Hematopoietic multipotent progenitor cell treated with erythropoietin and hydrocortisone succinate and interleukin-3 and kit ligand, for 15 days (in vitro differentiated cells): ENCODE measurements at regions not wholly inside any gene's neighbourhood (a gene's known extent, or its start where the extent isn't known, plus 50 kb on each side); places are given as distances from the start of the nearest gene placed in this dataset.
"Not testable (repeated sequence)": the region's sequence is repeated elsewhere in the genome, so short reads cannot be mapped to it uniquely, and the experiment has no call there.

ENCODE experiments used
- DNase-seq: peaks from one replicate; pipeline ENCODE4 v3.0.0-alpha.2; 2015; ENCODE audit warnings: low spot score

- no peak for DNase-seq
Measured at GRCh38 chr19:28318469-28319179, 894.3 kb downstream of the UQCRFS1 start.

GRCh38 chr19:28316464-28316863 lies 896.5 kb downstream of the UQCRFS1 start:
- no peak for DNase-seq

- DNase-seq = no peak
Measured at GRCh38 chr19:28314756-28315155, 898.2 kb downstream of the UQCRFS1 start.

DNA sequence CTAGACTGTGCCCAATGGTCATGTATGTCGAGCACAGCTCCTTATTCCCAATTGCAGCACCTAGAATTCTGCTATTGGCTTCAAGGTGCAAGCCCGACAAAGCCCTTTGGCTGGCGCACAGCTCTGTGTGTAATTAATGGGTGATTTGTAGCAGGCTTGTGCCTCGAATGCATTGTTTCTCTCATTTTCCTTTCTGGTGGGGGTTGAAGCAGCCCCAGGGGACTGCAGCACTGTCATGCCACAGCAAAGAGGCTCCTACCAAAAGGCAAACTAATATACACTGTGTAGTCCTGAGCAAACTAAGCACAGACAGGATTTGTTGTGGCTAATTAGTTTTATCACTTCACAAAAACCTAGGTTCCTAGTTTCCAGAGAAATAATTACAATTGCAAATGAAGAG lies 898.7 kb downstream of the UQCRFS1 start:
- DNase-seq = no peak

DNA sequence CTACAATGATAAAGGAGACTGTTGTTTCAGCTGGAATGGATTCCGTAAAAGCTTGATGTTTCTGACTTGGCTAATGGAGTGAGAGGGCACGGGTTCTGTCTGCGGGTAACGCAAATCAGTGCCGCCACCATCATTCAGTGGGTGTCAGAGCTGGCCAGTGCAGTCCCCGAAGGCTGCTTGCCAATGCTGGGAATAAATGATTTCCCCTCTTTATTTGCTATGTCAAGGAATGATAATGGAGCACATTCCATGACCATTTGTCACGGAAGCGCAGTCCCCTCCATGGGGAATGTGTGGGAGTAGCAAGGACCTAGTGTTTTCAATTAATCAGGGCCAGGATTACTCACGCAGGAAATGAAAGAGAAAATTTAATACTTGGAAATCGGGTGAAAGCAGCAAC lies 899.3 kb downstream of the UQCRFS1 start:
- DNase-seq = no peak

- no peak for DNase-seq
Measured at GRCh38 chr19:28312269-28312668, 900.7 kb downstream of the UQCRFS1 start.

GRCh38 chr19:28310829-28311228 lies 902.1 kb downstream of the UQCRFS1 start:
- not testable (repeated sequence) for DNase-seq

- no peak for DNase-seq
Measured at GRCh38 chr19:28309070-28309469, 903.9 kb downstream of the UQCRFS1 start.

DNA sequence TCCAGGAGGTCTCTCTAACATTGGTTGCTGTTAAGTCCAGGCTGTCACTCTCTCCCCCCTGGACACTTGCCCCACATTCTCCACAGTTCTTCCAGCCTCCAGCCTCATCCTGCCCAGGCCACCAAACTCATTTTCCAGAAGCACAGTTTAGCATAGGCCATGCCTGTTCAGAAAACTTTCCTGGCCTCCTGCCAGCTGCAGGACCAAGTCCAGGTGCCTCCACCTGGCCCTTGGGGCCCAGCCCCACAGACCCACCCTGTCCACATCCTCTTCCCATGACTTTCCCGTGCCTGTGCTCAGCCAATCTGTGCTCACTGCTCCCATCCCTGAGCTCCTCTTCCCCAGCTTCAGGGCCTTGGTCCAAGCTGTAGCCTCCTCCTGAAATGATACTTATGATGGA lies 905.0 kb downstream of the UQCRFS1 start:
- no peak for DNase-seq

- no peak for DNase-seq
Measured at GRCh38 chr19:28307487-28307886, 905.5 kb downstream of the UQCRFS1 start.

- no peak for DNase-seq
Measured at GRCh38 chr19:28305513-28305912, 907.4 kb downstream of the UQCRFS1 start.

GRCh38 chr19:28303502-28303901 lies 909.4 kb downstream of the UQCRFS1 start:
- DNase-seq = no peak

DNA sequence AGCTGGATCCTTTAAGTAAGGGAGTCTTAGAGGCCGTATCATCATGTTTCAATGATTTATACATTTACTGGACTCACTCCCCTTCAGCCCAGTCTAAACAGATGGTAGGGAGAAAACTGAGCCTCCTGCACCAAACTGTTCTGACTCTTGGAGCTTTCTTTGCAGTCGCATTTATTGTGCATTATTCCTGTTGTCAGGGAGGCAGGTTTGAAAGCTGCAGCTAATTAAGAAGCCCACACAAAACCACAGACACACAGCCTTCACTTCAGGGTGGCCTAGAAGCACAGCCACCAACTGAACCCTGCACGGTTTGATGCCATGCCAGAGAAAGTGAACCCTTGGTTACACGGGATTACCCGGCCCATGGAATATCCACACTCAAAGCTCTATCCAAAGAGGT lies 911.0 kb downstream of the UQCRFS1 start:
- no peak for DNase-seq

DNA sequence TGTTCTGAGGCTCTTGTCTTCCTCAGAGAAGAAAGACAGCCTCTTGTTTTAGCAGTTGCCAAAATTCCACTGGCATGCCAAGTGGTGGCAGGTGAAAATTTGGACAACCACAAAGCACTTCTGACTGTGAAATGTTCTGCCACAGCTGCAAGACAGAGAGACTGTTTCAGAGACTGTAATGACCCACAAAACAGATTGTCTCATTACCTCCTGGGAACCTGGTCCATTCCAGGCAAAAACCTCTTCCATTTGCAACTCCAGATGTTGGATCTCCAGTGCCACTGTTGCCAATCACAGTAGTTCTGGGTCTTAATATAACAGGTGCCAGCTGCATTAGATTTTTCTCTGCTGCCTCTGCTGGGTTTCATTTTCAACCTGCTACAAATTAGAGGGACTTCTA lies 911.5 kb downstream of the UQCRFS1 start:
- DNase-seq = no peak

DNA sequence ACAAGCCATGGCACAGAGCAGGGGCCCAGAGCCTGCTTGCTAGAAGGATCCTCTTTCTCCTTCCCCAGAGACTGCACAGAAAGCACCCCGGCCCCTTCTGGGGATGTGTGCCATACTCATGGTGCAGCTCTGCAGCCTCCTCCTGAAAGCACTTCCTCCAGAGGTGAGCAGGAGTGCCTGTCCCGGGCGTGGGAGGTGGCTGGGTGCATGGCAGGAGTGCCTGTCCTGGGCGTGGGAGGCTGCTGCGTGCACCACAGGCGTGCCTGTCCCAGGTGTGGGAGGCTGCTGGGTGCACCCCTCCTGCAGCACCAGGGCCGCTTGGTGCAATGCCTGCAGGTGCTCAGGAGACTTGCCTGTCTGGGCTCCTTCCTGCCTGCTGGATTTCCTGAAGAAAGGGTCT lies 913.3 kb downstream of the UQCRFS1 start:
- no peak for DNase-seq

GRCh38 chr19:28297586-28298157 lies 915.3 kb downstream of the UQCRFS1 start:
- DNase-seq = no peak

DNA sequence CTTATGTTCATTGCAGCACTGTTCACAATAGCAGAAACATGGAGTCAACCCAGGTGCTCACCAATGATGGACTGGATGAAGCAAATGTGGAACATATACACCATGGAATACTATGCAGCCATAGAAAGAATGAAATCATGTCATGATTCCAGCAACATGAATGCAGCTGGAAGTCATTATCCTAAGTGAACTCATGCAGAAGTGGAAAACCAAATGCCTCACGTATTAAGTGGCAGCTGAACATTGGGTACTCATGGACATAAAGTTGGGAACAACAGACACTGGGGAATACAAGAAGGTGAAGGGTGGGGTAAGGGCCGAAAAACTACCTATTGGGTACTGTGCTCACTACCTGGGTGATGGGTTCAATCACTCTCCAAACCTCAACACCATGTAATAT lies 915.9 kb downstream of the UQCRFS1 start:
- DNase-seq = no peak

DNA sequence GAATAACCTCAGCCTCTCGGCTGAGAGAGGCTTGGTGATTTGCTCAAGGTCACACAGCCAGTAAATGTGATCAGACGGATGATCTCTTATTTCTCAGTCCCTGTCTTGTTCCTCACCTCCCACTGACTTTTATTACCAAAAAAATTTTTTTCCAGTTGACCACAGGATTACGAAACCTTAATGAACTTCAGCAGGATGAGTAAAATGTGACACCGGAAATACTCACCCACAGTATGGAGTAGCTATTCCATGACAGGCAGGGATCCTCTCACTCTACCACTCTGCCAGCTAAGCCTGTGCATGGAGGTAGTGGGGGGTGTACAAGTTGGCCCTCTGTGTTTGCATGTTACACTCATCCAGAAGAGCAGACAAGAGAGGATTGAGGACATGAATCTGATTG lies 916.4 kb downstream of the UQCRFS1 start:
- no peak for DNase-seq

GRCh38 chr19:28294975-28295374 lies 918.0 kb downstream of the UQCRFS1 start:
- DNase-seq = not testable (repeated sequence)

GRCh38 chr19:28294395-28294794 lies 918.6 kb downstream of the UQCRFS1 start:
- no peak for DNase-seq

- no peak for DNase-seq
Measured at GRCh38 chr19:28293685-28294084, 919.3 kb downstream of the UQCRFS1 start.

- DNase-seq = no peak
Measured at GRCh38 chr19:28292822-28293500, 920.0 kb downstream of the UQCRFS1 start.

GRCh38 chr19:28291874-28292273 lies 921.1 kb downstream of the UQCRFS1 start:
- DNase-seq = no peak
